Trophoblast cell (in vitro differentiated cells and primary cell): ENCODE measurements at regions not wholly inside any gene's neighbourhood (a gene's known extent, or its start where the extent isn't known, plus 50 kb on each side); places are given as distances from the start of the nearest gene placed in this dataset.

ENCODE experiments used
- DNase-seq, 2 donors: peaks; one replicate each; pipeline ENCODE4 v3.0.0-alpha.2; 2016
- H2AFZ ChIP-seq: 2 replicates; pipeline ENCODE4 v1.6.1; 2013; ENCODE audit warnings: low read length, moderate library complexity, mild to moderate bottlenecking; ENCODE audit not compliant: insufficient read depth, poor library complexity
- H2AK5ac ChIP-seq: 2 replicates; pipeline ENCODE4 v1.6.1; 2013; ENCODE audit warnings: mild to moderate bottlenecking, low read length
- H2BK120ac ChIP-seq: 2 replicates; pipeline ENCODE4 v1.6.1; 2013; ENCODE audit warnings: low read length, mild to moderate bottlenecking, moderate library complexity; ENCODE audit not compliant: insufficient read depth, poor library complexity
- H2BK12ac ChIP-seq: 2 replicates; pipeline ENCODE4 v1.6.1; 2013; ENCODE audit warnings: mild to moderate bottlenecking, low read length, moderate library complexity
- H2BK5ac ChIP-seq: 2 replicates; pipeline ENCODE4 v1.6.1; 2013; ENCODE audit warnings: low read length, low read depth, moderate library complexity, mild to moderate bottlenecking; ENCODE audit not compliant: poor library complexity
- H3K14ac ChIP-seq: 2 replicates; pipeline ENCODE4 v1.6.1; 2013; ENCODE audit warnings: mild to moderate bottlenecking, low read length
- H3K18ac ChIP-seq: 2 replicates; pipeline ENCODE4 v1.6.1; 2013; ENCODE audit warnings: mild to moderate bottlenecking, low read length
- H3K23ac ChIP-seq: 2 replicates; pipeline ENCODE4 v1.6.1; 2013; ENCODE audit warnings: low read length
- H3K27ac ChIP-seq: 2 replicates; pipeline ENCODE4 v1.5.1; 2013; ENCODE audit warnings: low read depth, mild to moderate bottlenecking, inconsistent platforms, low read length, moderate library complexity
- H3K27me3 ChIP-seq: 2 replicates; pipeline ENCODE4 v1.6.1; 2013; ENCODE audit warnings: inconsistent platforms, mild to moderate bottlenecking, low read length, moderate library complexity; ENCODE audit not compliant: insufficient read depth
- H3K36me3 ChIP-seq, 2 experiments: 1 replicate in 1 of 2; 2 replicates in 1 of 2; pipeline ENCODE4 v1.6.1; 2013; ENCODE audit warnings: low read length in 2 of 2, mild to moderate bottlenecking in 2 of 2, moderate library complexity in 1 of 2; ENCODE audit not compliant: insufficient read depth in 2 of 2, control insufficient read depth in 1 of 2
- H3K4ac ChIP-seq: 2 replicates; pipeline ENCODE4 v1.6.1; 2013; ENCODE audit warnings: low read depth, mild to moderate bottlenecking, low read length, moderate library complexity
- H3K4me1 ChIP-seq, 2 experiments: 1 replicate in 1 of 2; 2 replicates in 1 of 2; pipeline ENCODE4 v1.6.1; 2013; ENCODE audit warnings: low read length in 2 of 2, mild to moderate bottlenecking in 2 of 2, moderate library complexity in 1 of 2; ENCODE audit not compliant: insufficient read depth in 2 of 2, control insufficient read depth in 1 of 2
- H3K4me2 ChIP-seq: 2 replicates; pipeline ENCODE4 v1.6.1; 2013; ENCODE audit warnings: inconsistent platforms, mild to moderate bottlenecking, low read length, moderate library complexity
- H3K4me3 ChIP-seq: 2 replicates; pipeline ENCODE4 v1.5.1; 2013; ENCODE audit warnings: mild to moderate bottlenecking, low read depth, low read length, inconsistent platforms
- H3K79me1 ChIP-seq: one replicate; pipeline ENCODE4 v1.6.1; 2013; ENCODE audit warnings: low read length
- H3K79me2 ChIP-seq: 2 replicates; pipeline ENCODE4 v1.6.1; 2013; ENCODE audit warnings: low read length, mild to moderate bottlenecking; ENCODE audit not compliant: control insufficient read depth, insufficient read depth, poor library complexity
- H3K9ac ChIP-seq: 2 replicates; pipeline ENCODE4 v1.6.1; 2013; ENCODE audit warnings: mild to moderate bottlenecking, low read length
- H3K9me3 ChIP-seq: 2 replicates; pipeline ENCODE4 v1.6.1; 2013; ENCODE audit warnings: low read depth, mild to moderate bottlenecking, control low read depth, inconsistent platforms, low read length; ENCODE audit not compliant: insufficient read depth
- H4K12ac ChIP-seq: 2 replicates; pipeline ENCODE4 v1.6.1; 2013; ENCODE audit warnings: low read depth, mild to moderate bottlenecking, low read length, moderate library complexity
- H4K8ac ChIP-seq: 2 replicates; pipeline ENCODE4 v1.6.1; 2013; ENCODE audit warnings: low read depth, mild to moderate bottlenecking, low read length, moderate library complexity
- H4K91ac ChIP-seq: one replicate; pipeline ENCODE4 v1.6.1; 2013; ENCODE audit warnings: low read depth, mild to moderate bottlenecking, low read length, moderate library complexity
- WGBS: extraction: QIAGEN DNeasy Blood & Tissue Kit; methylation state at CpG from one replicate; pipeline ENCODE4 v1.1.7; 2013; ENCODE audit warnings: missing lambda C conversion rate; ENCODE audit not compliant: insufficient read length, insufficient coverage; ENCODE audit errors: extremely low coverage; 5-methylcytosine and 5-hydroxymethylcytosine counted together

GRCh38 chr22:48348855-48349254, 1478.8 kb downstream of the BRD1 start:
- no peak overlapping the region for H3K23ac ChIP-seq
- H3K79me1 ChIP-seq, result no peaks in the 10 kb centered on the region
- no peak overlapping the region for H2BK120ac ChIP-seq
- H3K27me3 ChIP-seq, result no peaks in the 10 kb centered on the region
- peaks cover 2% of the 10 kb centered on the region for H3K9me3 ChIP-seq
- DNase-seq, result no peak
- H3K4ac ChIP-seq, result no peak overlapping the region
- no peak overlapping the region for H4K91ac ChIP-seq
- no peak overlapping the region for H2AK5ac ChIP-seq
- 100% methylated on average over 1 of the region's 1 CpG for WGBS
- H4K8ac ChIP-seq, result no peak overlapping the region
- no peak overlapping the region for H2AFZ ChIP-seq
- H3K9ac ChIP-seq, result no peak overlapping the region
- no peak overlapping the region for H4K12ac ChIP-seq
- no peak overlapping the region for H3K4me3 ChIP-seq
- no peak overlapping the region for H2BK12ac ChIP-seq
- H3K18ac ChIP-seq, result no peak overlapping the region
- H3K14ac ChIP-seq, result no peak overlapping the region
- no peaks in the 10 kb centered on the region for H3K36me3 ChIP-seq
- no peak overlapping the region for H2BK5ac ChIP-seq
- H3K4me2 ChIP-seq, result no peak overlapping the region
- H3K79me2 ChIP-seq, result no peaks in the 10 kb centered on the region
- no peak overlapping the region for H3K27ac ChIP-seq
- H3K4me1 ChIP-seq, result no peaks in the 10 kb centered on the region

GRCh38 chr22:48347311-48347710, 1480.4 kb downstream of the BRD1 start:
- H3K14ac ChIP-seq, result no peak overlapping the region
- no peak overlapping the region for H4K12ac ChIP-seq
- H2AFZ ChIP-seq, result no peak overlapping the region
- peaks cover 2% of the 10 kb centered on the region for H3K9me3 ChIP-seq
- no peak overlapping the region for H3K4me2 ChIP-seq
- H3K23ac ChIP-seq, result no peak overlapping the region
- no peak overlapping the region for H3K18ac ChIP-seq
- no peak for DNase-seq
- no peaks in the 10 kb centered on the region for H3K36me3 ChIP-seq
- no peaks in the 10 kb centered on the region for H3K79me1 ChIP-seq
- H2BK120ac ChIP-seq, result no peak overlapping the region
- H3K4ac ChIP-seq, result no peak overlapping the region
- WGBS, result no CpG with 5 or more reads among the region's 9 CpGs
- H2BK12ac ChIP-seq, result no peak overlapping the region
- H4K8ac ChIP-seq, result no peak overlapping the region
- H2BK5ac ChIP-seq, result no peak overlapping the region
- no peak overlapping the region for H3K9ac ChIP-seq
- no peak overlapping the region for H3K27ac ChIP-seq
- no peak overlapping the region for H4K91ac ChIP-seq
- no peak overlapping the region for H2AK5ac ChIP-seq
- H3K27me3 ChIP-seq, result no peaks in the 10 kb centered on the region
- no peaks in the 10 kb centered on the region for H3K79me2 ChIP-seq
- H3K4me3 ChIP-seq, result no peak overlapping the region
- no peaks in the 10 kb centered on the region for H3K4me1 ChIP-seq

- Histone ChIP-seq H3K18ac (no peak overlapping the region), H3K23ac (no peak overlapping the region), H4K91ac (no peak overlapping the region), H3K4me1 (peaks cover 0 to 1% of the 10 kb centered on the region in 2 experiments), H2BK5ac (no peak overlapping the region), H3K27me3 (no peaks in the 10 kb centered on the region), H2BK120ac (no peak overlapping the region), H2BK12ac (no peak overlapping the region), H2AK5ac (no peak overlapping the region), H3K36me3 (no peaks in the 10 kb centered on the region), H3K4me2 (no peak overlapping the region), H3K9ac (no peak overlapping the region), H3K79me2 (no peaks in the 10 kb centered on the region), H4K12ac (no peak overlapping the region), H2AFZ (no peak overlapping the region), H3K4ac (no peak overlapping the region), H3K14ac (no peak overlapping the region), H3K79me1 (no peaks in the 10 kb centered on the region), H3K27ac (no peak overlapping the region), H4K8ac (no peak overlapping the region), H3K9me3 (peaks cover 2% of the 10 kb centered on the region), H3K4me3 (no peak overlapping the region)
- WGBS, result no CpG with 5 or more reads among the region's 13 CpGs
- no peak for DNase-seq
Measured at GRCh38 chr22:48346911-48347310, 1480.8 kb downstream of the BRD1 start.

- H3K4me3 ChIP-seq, result no peak overlapping the region
- no peaks in the 10 kb centered on the region for H3K79me2 ChIP-seq
- H2BK5ac ChIP-seq, result no peak overlapping the region
- H3K9me3 ChIP-seq, result peaks cover 2% of the 10 kb centered on the region
- H3K4ac ChIP-seq, result no peak overlapping the region
- H3K27ac ChIP-seq, result no peak overlapping the region
- H3K18ac ChIP-seq, result no peak overlapping the region
- H2AK5ac ChIP-seq, result no peak overlapping the region
- no peaks in the 10 kb centered on the region for H3K27me3 ChIP-seq
- H2AFZ ChIP-seq, result no peak overlapping the region
- no peak for DNase-seq
- H3K36me3 ChIP-seq, result no peaks in the 10 kb centered on the region
- H4K91ac ChIP-seq, result no peak overlapping the region
- no peak overlapping the region for H3K14ac ChIP-seq
- no peak overlapping the region for H2BK120ac ChIP-seq
- WGBS, result no CpG with 5 or more reads among the region's 12 CpGs
- no peak overlapping the region for H3K4me2 ChIP-seq
- H3K4me1 ChIP-seq, result peaks cover 6 to 7% of the 10 kb centered on the region in 2 experiments
- no peak overlapping the region for H3K9ac ChIP-seq
- H2BK12ac ChIP-seq, result no peak overlapping the region
- H3K23ac ChIP-seq, result no peak overlapping the region
- H4K12ac ChIP-seq, result no peak overlapping the region
- H3K79me1 ChIP-seq, result no peaks in the 10 kb centered on the region
- no peak overlapping the region for H4K8ac ChIP-seq
Measured at GRCh38 chr22:48346311-48346710, 1481.4 kb downstream of the BRD1 start.
